GM21619 (cell line): ENCODE measurements at regions not wholly inside any gene's neighbourhood (a gene's known extent, or its start where the extent isn't known, plus 50 kb on each side); places are given as distances from the start of the nearest gene placed in this dataset.
"Not testable (repeated sequence)": the region's sequence is repeated elsewhere in the genome, so short reads cannot be mapped to it uniquely, and the experiment has no call there.

Experiments used
- ATAC-seq: cut with Tn5 transposase; IDR thresholded peaks from one replicate; pipeline ENCODE4 v1.9.1; 2021; ENCODE audit not compliant: unreplicated experiment

DNA sequence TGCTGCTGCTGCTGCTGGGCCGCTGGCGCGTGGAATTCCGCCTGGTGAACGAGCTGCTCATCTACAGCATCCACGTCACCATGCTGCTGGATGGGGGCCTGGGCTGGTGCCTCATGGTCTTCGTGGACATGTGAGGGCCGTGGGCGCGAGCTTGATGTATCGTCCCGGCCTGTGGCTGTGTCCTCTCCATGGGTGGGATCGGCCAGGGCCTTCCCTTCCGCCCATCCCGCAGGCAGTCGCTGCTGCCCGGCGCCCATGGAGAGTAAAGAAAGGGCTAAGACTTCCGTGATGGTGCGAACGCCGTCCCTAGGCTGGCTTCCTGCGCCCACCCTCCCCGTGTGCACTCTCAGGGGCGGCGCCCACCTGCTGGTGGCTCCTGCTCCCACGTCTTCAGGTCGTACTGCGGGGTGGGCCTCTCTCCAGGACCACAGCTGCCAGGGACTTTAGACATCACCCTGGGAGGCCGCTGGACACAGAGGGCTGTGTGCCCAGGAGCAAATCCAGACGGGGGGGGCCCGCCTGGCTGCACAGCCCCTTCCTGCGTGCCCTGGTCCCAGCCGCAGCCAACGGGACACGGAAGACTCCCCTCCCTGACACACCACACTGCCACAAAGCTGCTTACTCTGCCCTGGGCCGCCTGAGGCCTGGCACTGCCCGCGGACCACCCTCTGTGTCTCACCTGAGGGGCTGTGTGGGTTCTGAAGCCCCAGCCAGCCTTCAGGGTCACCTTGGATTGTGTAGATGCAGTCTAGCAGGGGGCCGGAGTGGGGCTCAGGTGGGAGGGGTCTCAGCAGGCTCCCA lies 167.5 kb downstream of the SEPTIN7 start:
- no peak for ATAC-seq

DNA sequence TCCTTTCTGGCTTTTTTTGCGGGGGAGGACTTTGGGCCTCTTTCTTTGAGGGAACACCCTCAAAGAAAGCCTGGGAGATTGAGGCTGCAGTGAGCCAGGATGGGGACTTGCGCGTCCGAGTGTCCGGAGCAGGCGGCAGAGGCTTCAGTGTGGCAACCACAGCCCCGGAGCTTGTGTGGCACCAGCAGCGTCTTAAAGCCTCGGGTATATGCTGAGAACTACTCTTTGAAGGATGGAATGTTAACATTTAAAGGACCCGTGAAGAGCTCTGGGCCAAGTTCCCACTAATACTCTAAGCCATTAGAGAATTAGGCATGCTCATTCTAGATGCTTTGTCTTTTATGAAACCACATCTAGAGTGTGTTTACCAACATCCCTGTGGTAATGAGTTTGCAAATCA lies 168.2 kb downstream of the SEPTIN7 start:
- ATAC-seq: no peak

DNA sequence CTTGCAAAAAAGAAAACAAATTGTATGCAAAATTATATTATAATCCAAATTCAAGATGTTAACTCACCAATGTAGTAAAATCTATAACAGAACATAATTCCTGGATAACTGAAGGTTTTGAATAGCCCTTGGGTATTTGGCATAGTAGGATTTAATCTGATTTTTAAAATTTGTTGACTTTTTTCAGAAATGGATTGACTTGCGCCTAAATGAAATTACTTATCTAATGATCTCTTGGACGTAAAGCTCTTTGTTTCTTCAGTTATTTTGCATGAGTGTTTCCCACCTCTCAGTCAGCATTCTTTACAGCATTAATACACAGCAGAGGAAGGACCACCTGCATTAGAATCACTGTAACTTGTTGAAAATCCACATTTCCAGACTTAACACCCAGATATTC lies 169.6 kb downstream of the SEPTIN7 start:
- no peak for ATAC-seq

DNA sequence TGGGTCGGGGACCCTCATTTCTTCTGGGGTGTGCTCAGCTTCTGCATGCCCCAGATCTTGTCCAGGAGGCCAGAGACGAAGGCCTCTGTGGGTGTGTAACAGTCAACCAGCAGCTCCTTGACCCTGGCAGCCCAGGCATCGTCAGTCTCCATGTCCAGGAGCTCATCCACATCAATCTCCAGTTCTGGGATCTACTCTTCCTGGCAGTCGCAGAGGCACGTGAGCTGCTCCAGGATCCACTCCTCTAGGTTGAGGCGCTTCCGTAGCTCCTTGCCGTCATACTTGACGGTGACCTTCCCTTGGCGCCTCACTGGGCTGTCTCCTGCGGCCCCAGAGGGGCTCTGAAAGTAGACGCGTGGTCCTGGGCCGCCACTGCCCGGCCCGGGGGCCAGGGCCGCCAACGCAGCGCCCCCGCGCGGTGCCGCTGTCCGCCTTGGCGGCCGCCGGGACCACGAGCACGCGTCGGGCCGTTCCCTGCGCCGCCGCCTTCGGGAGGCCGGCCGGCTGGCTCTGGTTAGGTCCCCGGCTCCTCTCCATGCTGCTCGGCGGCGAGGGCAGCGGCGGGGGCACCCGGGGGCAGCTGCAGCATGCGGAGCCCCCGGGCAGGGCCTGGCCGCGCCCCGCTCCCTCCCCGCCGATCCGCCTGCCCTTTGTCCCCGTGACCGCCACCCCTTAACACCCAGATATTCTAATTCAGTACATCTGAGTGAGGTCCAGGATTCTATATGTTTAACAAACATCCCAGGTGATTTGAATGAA lies 170.5 kb downstream of the SEPTIN7 start:
- no peak for ATAC-seq

DNA sequence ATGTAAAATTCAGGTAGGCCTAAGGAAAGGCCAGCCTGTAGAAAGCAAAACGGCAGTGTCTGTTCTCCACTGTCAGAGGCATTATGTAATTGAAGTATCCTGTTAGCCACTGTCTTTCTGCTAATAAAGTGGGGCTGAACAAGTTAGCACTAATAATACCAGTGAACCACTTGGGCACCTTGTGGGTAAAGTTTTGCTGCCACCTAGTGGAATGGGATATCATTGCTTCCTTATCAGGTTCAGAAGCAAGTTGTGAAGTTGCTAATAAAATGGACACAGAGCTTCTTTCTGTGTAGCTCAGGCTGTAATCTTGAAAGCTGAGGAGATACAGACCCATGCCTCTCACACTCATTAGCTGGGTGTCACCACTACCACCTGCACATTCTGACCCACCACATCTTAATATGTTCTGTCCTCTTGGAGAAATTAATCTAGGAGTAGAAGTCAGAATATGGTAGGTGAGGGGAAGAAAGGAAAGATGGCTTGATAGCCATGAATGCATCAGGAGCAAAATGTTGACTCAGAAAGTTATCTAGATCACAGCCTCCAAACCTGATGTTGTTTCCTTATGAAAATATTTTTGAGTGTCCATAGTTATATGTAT lies 175.1 kb downstream of the SEPTIN7 start:
- peak; percentile 74 for ATAC-seq

DNA sequence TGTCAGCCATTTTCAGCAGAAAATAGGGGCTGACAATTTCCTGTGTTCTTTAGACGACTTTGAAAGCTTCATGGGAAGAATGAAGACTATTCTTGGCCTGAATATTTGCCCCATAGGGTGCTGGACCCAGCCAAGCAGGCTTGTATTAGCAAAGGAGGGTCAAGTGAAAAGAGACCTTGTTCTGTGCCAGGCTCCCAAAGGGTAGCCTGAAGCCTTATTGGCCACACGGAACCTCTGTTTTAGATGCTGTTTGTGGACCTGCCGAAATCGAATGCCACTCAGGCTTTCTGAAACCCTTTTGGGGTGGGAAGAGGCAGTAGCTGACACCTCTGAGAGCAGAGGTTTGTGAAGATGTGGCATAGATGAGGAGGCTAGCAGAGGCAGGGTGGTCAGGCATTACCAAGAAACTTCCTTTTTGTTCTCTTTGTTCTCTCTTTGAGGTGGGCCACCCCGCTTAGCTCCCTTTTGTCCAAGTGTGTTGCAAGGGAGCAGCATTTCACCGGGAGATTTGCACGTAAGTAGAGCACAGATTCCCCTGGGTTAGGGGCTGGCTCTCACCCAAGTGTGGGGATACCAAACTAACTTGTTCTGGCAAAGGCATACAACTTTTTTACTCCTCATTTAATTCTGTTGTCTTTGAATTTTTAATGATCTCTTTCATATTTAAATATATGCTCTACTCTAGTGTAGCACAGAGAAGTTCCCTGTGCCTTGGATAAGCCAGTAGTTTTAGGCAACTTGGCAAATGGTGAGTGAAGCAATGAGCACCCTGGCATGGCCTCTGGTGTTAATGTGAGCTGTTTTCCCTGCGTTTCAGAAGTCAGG lies 174.0 kb upstream of the EEPD1 start:
- ATAC-seq: not testable (repeated sequence)

DNA sequence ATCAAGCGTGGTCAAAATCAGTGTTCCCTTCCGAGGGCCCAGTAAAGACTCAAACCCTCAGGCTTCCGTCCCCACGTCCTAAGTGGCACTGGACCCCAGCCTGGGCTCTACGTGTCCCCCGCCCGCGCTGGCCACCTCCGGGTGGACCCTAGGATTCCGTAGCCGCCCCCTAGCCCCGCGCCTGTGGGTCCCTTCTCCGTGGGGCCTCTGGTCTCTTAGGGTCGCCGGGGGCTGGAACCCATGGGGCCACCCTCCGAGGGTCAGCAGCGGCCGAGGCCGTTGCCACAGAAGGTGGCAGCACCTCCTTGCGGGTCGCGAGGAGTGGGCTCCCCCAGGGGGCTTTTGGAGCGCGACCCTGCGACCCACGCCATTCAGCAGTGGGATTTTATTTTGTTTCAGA lies 170.5 kb upstream of the EEPD1 start:
- ATAC-seq: no peak

DNA sequence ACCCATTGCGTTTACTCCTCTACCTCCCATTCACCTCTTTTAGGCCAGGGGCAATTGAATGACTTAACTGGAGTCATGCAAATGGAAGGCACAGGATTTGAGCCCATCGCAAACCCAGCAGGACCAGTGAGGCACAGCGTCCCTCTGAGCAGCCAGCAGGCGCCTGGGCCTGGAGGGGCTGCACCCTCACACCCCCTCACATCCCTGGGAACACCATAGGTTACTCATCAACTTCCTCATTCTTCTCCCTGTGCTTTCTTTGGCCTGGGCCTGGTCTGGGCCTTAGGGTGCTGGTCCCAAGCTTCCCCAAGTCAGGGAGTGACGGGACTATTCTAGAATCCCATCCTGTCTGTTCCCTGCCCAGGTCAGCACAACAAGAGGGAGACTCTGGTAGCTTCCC lies 169.4 kb upstream of the EEPD1 start:
- ATAC-seq: no peak

DNA sequence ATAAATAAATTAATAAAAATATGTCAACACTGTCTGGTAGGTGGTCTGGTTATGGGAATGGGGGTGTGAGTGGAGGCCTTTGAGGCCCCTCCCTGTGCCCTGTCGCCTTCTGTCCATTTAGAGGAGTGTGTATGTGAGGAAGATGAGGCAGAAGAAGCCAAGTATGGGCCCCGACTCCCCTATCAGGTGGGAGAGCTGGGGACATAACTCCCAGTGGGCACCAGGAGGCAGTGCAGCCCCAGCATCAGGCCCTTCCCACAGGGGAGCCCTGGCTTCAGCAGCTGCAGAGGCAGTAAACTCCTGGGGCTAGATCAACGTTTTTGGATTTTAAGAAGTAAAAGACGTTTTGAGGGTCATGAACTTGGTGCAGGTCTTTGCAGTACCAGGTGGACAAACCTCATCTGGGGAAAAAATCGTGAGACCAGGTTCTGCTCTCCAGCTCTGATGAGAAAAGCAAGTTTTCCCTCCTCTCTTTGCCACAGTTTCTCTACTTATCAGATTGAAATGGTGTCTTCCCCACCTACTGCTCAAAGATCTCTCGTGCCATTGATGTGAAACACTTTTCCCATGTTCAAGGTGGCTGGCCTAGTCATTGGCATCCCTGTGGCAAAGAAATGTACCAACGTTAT lies 167.8 kb upstream of the EEPD1 start:
- peak; percentile 95 for ATAC-seq

DNA sequence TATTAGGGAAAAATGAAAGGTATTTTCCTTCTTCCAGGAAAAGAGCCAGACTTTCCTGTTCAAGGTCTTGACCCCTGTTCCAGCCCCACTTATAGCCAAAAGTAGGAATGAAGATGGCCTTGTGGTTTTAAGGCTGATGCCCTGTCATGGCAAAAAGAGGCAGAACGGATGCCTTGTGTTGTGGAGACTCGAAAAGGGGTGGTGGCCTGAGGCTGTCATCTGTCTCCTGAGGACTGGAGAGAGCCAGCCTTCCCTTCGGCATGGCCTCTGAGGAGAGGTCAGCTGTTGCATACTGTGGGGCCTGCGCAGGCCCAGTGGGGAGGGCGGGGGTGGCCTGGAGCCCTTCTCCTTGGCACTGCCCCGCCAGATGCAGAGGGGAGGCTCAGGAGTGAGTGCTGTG lies 166.0 kb upstream of the EEPD1 start:
- no peak for ATAC-seq

DNA sequence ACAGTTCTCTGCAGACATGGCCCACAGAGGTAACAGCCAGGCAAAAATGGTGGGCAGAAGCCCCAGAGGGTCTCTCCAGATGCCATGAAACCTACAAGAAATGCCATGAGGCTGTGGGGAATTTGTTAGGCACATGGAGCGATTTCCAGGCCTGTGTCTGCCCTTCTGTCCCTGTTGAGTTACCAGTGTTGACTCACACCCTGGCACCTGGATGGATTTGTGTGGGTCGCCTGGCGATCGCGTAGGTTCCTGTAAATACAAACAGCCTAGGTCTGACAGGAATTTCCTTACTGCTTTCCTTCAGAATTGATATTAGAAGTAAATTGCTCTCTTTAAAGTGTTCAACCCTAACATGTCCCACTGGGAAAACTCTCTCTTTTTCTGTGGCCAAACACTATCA lies 164.9 kb upstream of the EEPD1 start:
- no peak for ATAC-seq

DNA sequence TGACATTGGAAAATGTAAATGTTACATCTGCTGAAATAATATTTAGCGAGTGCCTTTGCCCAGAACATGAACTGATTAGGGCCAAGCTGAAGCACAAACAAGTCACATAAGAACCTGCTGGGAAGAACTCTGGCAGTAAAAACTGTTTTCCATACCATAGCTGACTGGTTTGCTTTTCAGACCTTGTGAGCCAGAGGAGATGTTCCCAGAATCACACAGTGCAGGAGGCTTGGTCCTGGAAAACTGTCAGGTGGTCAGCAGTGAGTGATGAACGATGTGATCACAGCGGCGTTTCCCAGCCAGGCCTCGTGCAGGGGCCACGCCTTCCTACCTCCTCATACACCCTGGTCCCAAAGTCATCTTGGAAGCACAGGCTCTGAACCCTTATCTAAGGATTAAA lies 164.2 kb upstream of the EEPD1 start:
- ATAC-seq: no peak

DNA sequence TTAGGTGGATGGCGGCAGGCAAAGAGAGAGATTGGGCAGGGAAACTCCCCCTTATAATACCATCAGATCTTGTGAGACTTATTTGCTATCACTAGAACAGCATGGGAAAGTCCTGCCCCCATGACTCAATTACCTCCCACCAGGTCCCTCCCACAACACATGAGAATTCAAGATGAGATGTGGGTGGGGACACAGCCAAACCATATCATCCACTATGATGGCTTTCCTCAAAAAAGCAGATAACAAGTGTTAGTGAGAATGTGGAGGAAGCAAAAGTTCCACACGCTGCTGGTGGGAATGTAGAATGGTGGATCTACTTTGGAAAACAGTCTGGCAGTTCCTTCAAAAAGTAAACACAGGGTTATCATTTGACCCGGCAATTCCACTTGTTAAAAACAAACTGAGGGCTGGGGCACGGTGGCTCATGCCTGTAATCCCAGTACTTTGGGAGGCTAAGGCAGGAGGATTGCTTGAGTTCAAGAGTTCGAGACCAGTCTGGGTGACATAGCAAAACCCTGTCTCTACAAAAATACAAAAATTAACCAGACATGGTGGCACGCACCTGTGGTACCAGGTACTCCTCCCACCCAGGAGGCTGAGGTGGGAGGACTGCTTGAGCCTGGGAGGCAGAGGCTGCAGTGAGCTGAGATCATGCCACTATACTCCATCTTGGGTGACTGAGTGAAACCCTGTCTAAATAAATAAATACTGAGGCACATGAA lies 161.4 kb upstream of the EEPD1 start:
- ATAC-seq: no peak

DNA sequence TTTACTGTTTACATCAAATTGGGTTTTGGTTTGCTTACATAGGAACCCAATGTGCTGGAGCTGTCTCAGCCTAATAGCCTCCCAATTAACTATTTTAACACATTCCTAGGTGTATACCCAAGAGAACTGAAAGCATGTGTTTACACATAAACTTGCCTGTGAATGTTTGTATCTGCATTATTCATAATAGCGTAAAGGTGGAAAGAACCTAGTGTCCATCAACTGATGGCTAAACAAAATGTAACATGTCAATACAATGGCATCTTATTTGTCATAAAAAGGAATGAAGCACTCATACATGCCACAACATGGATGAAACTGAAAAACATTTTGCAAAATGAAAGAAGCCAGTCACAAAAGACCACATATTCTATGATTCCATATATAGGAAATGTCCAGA lies 160.6 kb upstream of the EEPD1 start:
- ATAC-seq: no peak

DNA sequence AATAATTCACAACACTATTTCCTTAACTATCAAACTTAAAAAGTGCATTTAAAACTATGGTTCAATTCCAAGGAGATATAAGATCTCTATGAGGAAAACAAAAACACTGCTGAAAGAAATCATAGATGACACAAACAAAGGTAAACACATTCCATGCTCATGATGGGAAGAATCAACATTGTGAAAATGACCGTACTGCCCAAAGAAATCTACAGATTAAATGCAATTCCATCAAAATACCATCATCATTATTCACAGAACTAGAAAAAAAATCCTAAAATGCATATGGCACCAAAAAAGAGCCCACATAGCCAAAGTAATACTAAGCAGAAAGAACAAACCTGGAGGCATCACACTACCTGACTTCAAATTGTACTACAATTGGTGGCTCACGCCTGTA lies 159.9 kb upstream of the EEPD1 start:
- no peak for ATAC-seq

DNA sequence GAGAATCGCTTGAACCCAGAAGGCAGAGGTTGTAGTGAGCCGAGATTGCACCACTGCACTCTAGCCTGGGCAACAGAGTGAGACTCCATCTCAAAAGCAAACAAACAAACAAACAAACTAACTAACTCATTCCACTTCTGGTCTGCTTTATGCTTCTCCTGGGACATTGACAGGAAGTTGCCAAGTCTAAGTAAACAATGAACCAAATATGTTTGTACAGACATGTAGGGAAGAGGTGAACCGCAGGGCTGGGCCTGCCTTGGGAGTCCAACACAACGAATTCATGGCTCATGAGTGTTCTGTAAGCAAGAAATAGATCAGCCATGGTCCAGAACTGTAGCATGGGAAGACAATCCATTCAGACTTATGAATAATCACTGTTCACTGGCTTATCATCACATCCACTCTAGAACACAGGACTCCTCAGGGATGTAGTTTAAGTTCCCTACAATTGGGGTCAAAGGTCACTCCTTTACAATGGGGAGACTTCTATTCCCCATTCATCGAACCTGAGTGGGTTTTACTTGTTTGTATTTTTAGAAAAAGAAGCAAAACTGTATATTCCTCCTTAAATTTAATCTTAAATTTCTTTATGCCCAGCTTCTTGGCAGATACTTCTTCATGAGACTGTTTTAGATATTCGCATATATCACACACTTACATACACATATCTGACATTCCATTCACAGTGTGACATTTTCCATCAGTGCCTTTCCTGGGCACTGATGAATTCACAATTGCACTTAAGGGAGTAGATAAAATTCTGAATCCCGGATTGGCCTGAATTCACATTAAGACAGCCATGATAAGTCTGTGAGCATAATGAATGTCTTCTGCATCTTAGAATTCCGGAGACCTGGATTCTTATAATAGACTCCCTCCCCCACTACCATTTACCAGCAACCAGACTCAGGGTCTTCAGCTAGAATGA lies 159.1 kb upstream of the EEPD1 start:
- no peak for ATAC-seq

DNA sequence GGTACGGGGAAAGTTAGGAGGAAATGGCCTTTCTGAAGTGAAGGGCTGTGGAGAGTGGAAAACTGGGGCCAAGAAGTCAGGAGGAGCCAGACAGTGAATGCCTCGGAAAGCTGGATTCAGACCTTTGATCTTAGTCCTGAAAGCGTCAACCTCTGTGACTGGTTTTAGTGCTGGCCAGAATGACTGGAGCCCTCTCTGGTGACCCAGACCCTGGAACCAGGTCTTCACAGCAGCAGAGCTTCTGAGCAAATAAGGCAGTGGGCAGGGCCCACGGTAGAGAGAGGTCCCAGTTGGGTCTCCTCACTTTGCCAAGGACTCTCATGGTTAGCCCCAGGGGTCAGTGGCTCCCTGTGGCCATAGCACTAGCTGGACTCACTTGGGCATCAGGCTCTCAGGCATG lies 157.7 kb upstream of the EEPD1 start:
- no peak for ATAC-seq

DNA sequence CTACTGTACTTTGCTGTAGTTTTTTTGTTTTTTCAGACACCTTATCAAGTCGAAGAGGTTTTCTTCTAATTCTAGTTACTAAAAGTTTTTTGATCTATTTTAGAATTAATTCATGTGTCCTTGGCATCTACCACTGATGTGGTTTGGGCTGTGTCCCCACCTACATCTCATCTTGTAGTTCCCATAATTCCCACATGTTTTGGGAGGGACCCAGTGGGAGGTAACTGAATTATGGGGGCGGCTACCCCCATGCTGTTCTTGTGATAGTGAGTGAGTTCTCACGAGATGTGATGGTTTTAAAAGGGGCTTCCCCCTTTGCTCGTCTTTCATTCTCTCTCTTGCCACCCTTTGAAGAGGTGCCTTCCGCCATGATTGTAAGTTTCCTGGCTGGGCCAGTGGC lies 154.6 kb upstream of the EEPD1 start:
- no peak for ATAC-seq

DNA sequence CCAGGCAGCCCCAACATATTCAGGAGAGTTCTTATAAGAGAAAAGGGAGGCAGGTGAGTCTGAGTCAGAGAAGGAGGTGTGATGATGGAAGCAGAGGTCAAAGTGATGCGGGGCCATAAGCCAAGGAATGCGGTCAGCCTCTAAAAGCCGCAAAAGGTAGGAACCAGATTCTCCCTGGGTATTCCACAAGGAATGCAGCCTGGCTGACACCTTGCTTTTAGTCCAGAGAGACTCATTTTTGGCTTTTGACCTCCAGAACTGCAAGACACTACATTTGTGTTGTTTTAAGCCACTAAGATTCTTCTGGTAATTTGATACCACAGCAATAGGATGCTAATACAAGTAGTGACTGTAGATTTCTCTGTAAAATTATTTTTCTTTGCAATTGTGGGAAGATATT lies 151.5 kb upstream of the EEPD1 start:
- no peak for ATAC-seq
